ENCODE measurements at regions not wholly inside any gene's neighbourhood (a gene's known extent, or its start where the extent isn't known, plus 50 kb on each side); places are given as distances from the start of the nearest gene placed in this dataset.
A peak's percentile ranks its signal among the peaks of the same experiment; 100 is the strongest.

GRCh38 chr16:85209526-85210121, 97.4 kb upstream of the CIBAR2 start (continued):
- TF ChIP-seq THRA (CRISPR knock-in tag; IDR thresholded peaks at IDR 0.05; ENCODE audit: borderline replicate concordance) (peak; percentile 99), ARHGAP35 (CRISPR knock-in tag; IDR thresholded peaks at IDR 0.05; ENCODE audit: borderline replicate concordance) (0 out of 2 replicates have a peak, but pooled peaks have one; percentile 64), POLR2AphosphoS2 (IDR thresholded peaks at IDR 0.05; ENCODE audit: low read depth, low read length) (no peak), ZNF646 (CRISPR knock-in tag; IDR thresholded peaks at IDR 0.05) (no peak), ESRRA (CRISPR knock-in tag; IDR thresholded peaks at IDR 0.05; ENCODE audit: low read depth) (peak; percentile 80), TRIM22 (IDR thresholded peaks at IDR 0.05) (no peak), KDM3A (CRISPR knock-in tag; IDR thresholded peaks at IDR 0.05; ENCODE audit: low read depth) (no peak), SETDB1 (CRISPR knock-in tag; IDR thresholded peaks at IDR 0.05; ENCODE audit: borderline replicate concordance) (no peak), CENPBD1 (CRISPR knock-in tag; IDR thresholded peaks at IDR 0.05; ENCODE audit: borderline replicate concordance, low read depth) (no peak), ZNF263 (CRISPR knock-in tag; IDR thresholded peaks at IDR 0.05) (peak; percentile 74), IKZF5 (CRISPR knock-in tag; IDR thresholded peaks at IDR 0.05) (peak; percentile 52; the same call in 1 of the 2 replicates), TOPORS (CRISPR knock-in tag; IDR thresholded peaks at IDR 0.05) (0 out of 2 replicates have a peak, but pooled peaks have one; percentile 60), RBM39 (IDR thresholded peaks at IDR 0.05; ENCODE audit: low read depth, low read length, poor library complexity, severe bottlenecking) (no peak), PREB (CRISPR knock-in tag; IDR thresholded peaks at IDR 0.05) (no peak), ZNF761 (CRISPR knock-in tag; conservative IDR thresholded peaks at IDR 0.05) (peak; percentile 51; the same call in 1 of the 2 replicates), ZKSCAN8 (CRISPR knock-in tag; IDR thresholded peaks at IDR 0.05; ENCODE audit: borderline replicate concordance) (no peak), KLF11 (CRISPR knock-in tag; IDR thresholded peaks at IDR 0.05) (no peak)
